ENCODE measurements at regions not wholly inside any gene's neighbourhood (a gene's known extent, or its start where the extent isn't known, plus 50 kb on each side); places are given as distances from the start of the nearest gene placed in this dataset.

GRCh38 chr2:196274387-196274809 lies 103.0 kb upstream of the STK17B start:
- Histone ChIP-seq H3K9me3 (ENCODE audit: control insufficient read depth in 3 of 3, low read length in 3 of 3) (no peaks in the 10 kb centered on the region), H3K9ac (ENCODE audit: low read depth in 1 of 3, low read length in 3 of 3) (no peak overlapping the region), H3K4me1 (ENCODE audit: control insufficient read depth in 3 of 3, insufficient read depth in 3 of 3, low read length in 3 of 3) (peaks cover 0 to 12% (median 11%) of the 10 kb centered on the region in 3 donors), H3K27me3 (ENCODE audit: control insufficient read depth in 3 of 3, insufficient read depth in 3 of 3, low read length in 3 of 3) (no peaks in the 10 kb centered on the region), H3K36me3 (ENCODE audit: control insufficient read depth in 3 of 3, insufficient read depth in 3 of 3, low read length in 3 of 3) (no peaks in the 10 kb centered on the region), H3K27ac (ENCODE audit: low read depth, low read length) (no peak overlapping the region), H3K4me3 (ENCODE audit: low read length in 3 of 3) (no peak overlapping the region)

DNA sequence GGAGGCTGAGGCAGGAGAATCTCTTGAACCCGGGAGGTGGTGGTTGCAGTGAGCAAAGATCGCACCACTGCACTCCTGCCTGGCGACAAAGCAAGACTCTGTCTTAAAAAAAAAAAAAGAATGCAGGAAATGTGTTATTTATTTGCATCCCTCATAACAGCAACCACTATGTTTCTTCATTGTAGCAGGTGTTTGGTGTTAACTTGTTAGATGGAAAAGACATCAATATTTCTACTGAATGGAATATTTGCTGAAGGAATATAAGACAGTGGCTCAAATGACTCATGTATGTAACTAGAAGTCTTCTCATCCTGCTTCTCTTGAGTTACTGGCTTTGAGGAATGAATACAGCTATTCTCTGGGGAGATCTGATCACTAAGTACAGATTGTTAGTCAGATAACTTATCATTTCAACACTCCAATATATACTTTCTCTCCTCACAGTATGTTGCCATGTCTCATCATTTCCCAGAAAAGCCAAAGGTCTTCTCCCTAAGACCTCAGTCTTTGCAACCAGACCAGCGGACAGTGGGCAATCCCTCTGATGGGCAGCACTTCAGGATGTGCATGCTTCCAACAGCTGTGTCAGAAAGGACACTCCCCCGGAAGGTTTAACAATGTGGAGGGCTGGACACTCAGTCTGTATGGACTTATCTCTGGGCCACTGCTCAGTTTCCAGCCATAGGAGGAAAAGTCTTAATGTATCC lies 104.4 kb upstream of the STK17B start:
- no peaks in the 10 kb centered on the region for H3K36me3 ChIP-seq (ENCODE audit: control insufficient read depth in 3 of 3, insufficient read depth in 3 of 3, low read length in 3 of 3)
- H3K9ac ChIP-seq (ENCODE audit: low read depth in 1 of 3, low read length in 3 of 3): no peak overlapping the region
- H3K4me3 ChIP-seq (ENCODE audit: low read length in 3 of 3): no peak overlapping the region
- H3K27ac ChIP-seq (ENCODE audit: low read depth, low read length): no peak overlapping the region
- H3K9me3 ChIP-seq (ENCODE audit: control insufficient read depth in 3 of 3, low read length in 3 of 3): no peaks in the 10 kb centered on the region
- peaks cover 0 to 12% (median 11%) of the 10 kb centered on the region in 3 donors for H3K4me1 ChIP-seq (ENCODE audit: control insufficient read depth in 3 of 3, insufficient read depth in 3 of 3, low read length in 3 of 3)
- H3K27me3 ChIP-seq (ENCODE audit: control insufficient read depth in 3 of 3, insufficient read depth in 3 of 3, low read length in 3 of 3): no peaks in the 10 kb centered on the region

DNA sequence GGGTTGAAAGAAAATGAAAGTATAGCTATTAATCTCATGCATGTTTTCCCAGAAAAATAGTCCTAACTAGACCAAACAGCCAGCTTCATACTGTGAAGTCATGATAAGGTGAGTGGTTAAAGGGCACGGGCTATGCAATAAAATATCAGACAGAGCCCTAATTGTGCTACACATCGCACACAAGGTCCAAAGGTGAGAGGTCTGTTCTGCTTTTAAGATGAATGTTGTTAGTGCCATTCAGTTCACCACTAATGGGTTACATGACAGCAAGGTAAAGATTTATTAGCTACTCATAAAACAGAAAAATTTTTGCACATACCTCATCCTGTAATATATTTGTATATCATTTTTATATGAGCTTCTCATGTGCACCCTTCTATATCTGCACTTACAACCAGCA lies 105.0 kb upstream of the STK17B start:
- Histone ChIP-seq H3K4me1 (ENCODE audit: control insufficient read depth in 3 of 3, insufficient read depth in 3 of 3, low read length in 3 of 3) (peaks cover 0 to 12% (median 11%) of the 10 kb centered on the region in 3 donors), H3K27ac (ENCODE audit: low read depth, low read length) (no peak overlapping the region), H3K9me3 (ENCODE audit: control insufficient read depth in 3 of 3, low read length in 3 of 3) (no peaks in the 10 kb centered on the region), H3K9ac (ENCODE audit: low read depth in 1 of 3, low read length in 3 of 3) (no peak overlapping the region), H3K36me3 (ENCODE audit: control insufficient read depth in 3 of 3, insufficient read depth in 3 of 3, low read length in 3 of 3) (no peaks in the 10 kb centered on the region), H3K27me3 (ENCODE audit: control insufficient read depth in 3 of 3, insufficient read depth in 3 of 3, low read length in 3 of 3) (no peaks in the 10 kb centered on the region), H3K4me3 (ENCODE audit: low read length in 3 of 3) (no peak overlapping the region)

DNA sequence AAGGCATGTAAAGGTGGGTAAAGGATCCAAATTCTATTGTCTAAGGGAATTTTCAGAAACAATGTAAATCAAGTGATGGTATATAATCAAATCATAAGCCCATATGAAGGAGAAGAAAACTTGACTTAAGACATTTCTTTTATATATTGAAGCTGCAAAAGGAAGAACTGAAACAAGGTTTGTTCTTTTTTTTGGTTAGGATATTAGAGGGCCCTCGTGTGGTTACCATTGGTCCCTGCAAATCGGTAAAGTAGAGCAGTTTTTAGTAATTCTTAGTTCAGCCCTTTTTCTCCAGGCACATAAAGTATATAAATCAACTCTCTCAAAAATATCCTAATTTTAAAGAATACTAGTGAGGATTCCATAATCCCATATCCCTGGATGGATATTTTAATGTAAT lies 105.6 kb upstream of the STK17B start:
- Histone ChIP-seq H3K4me3 (ENCODE audit: low read length in 3 of 3) (no peak overlapping the region), H3K36me3 (ENCODE audit: control insufficient read depth in 3 of 3, insufficient read depth in 3 of 3, low read length in 3 of 3) (no peaks in the 10 kb centered on the region)

GRCh38 chr2:196278491-196278911 lies 107.1 kb upstream of the STK17B start:
- H3K4me1 ChIP-seq (ENCODE audit: control insufficient read depth in 3 of 3, insufficient read depth in 3 of 3, low read length in 3 of 3): peaks cover 0 to 12% (median 11%) of the 10 kb centered on the region in 3 donors
- H3K27ac ChIP-seq (ENCODE audit: low read depth, low read length): no peak overlapping the region
- no peak overlapping the region for H3K4me3 ChIP-seq (ENCODE audit: low read length in 3 of 3)
- H3K9me3 ChIP-seq (ENCODE audit: control insufficient read depth in 3 of 3, low read length in 3 of 3): no peaks in the 10 kb centered on the region
- no peak overlapping the region for H3K9ac ChIP-seq (ENCODE audit: low read depth in 1 of 3, low read length in 3 of 3)
- H3K36me3 ChIP-seq (ENCODE audit: control insufficient read depth in 3 of 3, insufficient read depth in 3 of 3, low read length in 3 of 3): no peaks in the 10 kb centered on the region
- no peaks in the 10 kb centered on the region for H3K27me3 ChIP-seq (ENCODE audit: control insufficient read depth in 3 of 3, insufficient read depth in 3 of 3, low read length in 3 of 3)

More for the DNA sequence above, 105.6 kb upstream of the STK17B start:
- Histone ChIP-seq H3K27ac (ENCODE audit: low read depth, low read length) (no peak overlapping the region), H3K4me1 (ENCODE audit: control insufficient read depth in 3 of 3, insufficient read depth in 3 of 3, low read length in 3 of 3) (peaks cover 0 to 12% (median 11%) of the 10 kb centered on the region in 3 donors), H3K9me3 (ENCODE audit: control insufficient read depth in 3 of 3, low read length in 3 of 3) (no peaks in the 10 kb centered on the region), H3K9ac (ENCODE audit: low read depth in 1 of 3, low read length in 3 of 3) (no peak overlapping the region), H3K27me3 (ENCODE audit: control insufficient read depth in 3 of 3, insufficient read depth in 3 of 3, low read length in 3 of 3) (no peaks in the 10 kb centered on the region)

GRCh38 chr2:196279541-196279940 lies 108.2 kb upstream of the STK17B start:
- no peaks in the 10 kb centered on the region for H3K9me3 ChIP-seq (ENCODE audit: control insufficient read depth in 3 of 3, low read length in 3 of 3)
- no peak overlapping the region for H3K4me3 ChIP-seq (ENCODE audit: low read length in 3 of 3)
- H3K27me3 ChIP-seq (ENCODE audit: control insufficient read depth in 3 of 3, insufficient read depth in 3 of 3, low read length in 3 of 3): no peaks in the 10 kb centered on the region
- no peak overlapping the region for H3K27ac ChIP-seq (ENCODE audit: low read depth, low read length)
- H3K4me1 ChIP-seq (ENCODE audit: control insufficient read depth in 3 of 3, insufficient read depth in 3 of 3, low read length in 3 of 3): peaks cover 0 to 12% (median 5%) of the 10 kb centered on the region in 3 donors
- H3K36me3 ChIP-seq (ENCODE audit: control insufficient read depth in 3 of 3, insufficient read depth in 3 of 3, low read length in 3 of 3): no peaks in the 10 kb centered on the region
- H3K9ac ChIP-seq (ENCODE audit: low read depth in 1 of 3, low read length in 3 of 3): no peak overlapping the region

DNA sequence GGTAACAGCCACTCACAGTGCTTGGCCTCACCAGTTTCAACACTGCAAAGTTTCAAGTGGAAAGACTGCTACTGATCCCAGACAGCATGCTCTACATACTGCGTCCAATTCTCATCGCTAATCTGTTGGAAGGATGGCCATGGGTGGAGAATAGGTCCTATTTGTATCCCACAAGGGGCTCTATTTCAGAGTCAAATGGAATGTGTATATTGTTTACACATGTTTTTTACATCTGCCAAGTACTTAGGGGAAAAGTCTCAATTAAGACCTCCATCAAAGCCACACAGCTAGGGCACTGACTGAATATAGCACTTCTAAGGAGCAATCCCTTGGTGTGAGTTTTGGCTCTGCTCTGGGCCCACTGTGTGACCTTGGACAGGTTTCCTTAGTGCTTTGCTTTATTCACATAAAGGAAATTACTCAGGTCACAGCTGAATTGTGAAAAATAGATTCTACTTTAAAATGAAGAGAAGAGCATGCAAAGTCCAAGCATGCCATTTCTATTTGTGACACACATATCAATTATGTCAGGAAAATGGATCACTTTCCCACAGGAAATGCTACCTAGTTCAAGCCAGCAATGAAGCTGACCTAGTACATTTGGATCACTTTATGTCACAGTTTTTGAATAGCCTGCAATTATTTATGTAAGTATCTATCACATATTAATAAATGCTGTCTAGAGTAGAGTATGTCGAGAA lies 112.9 kb upstream of the STK17B start:
- H3K27ac ChIP-seq (ENCODE audit: low read depth, low read length): no peak overlapping the region
- H3K4me3 ChIP-seq (ENCODE audit: low read length in 3 of 3): no peak overlapping the region
- H3K4me1 ChIP-seq (ENCODE audit: control insufficient read depth in 3 of 3, insufficient read depth in 3 of 3, low read length in 3 of 3): peaks cover 0 to 7% (median 0%) of the 10 kb centered on the region in 3 donors
- no peaks in the 10 kb centered on the region for H3K9me3 ChIP-seq (ENCODE audit: control insufficient read depth in 3 of 3, low read length in 3 of 3)
- no peak overlapping the region for H3K9ac ChIP-seq (ENCODE audit: low read depth in 1 of 3, low read length in 3 of 3)
- no peaks in the 10 kb centered on the region for H3K36me3 ChIP-seq (ENCODE audit: control insufficient read depth in 3 of 3, insufficient read depth in 3 of 3, low read length in 3 of 3)
- H3K27me3 ChIP-seq (ENCODE audit: control insufficient read depth in 3 of 3, insufficient read depth in 3 of 3, low read length in 3 of 3): no peaks in the 10 kb centered on the region

DNA sequence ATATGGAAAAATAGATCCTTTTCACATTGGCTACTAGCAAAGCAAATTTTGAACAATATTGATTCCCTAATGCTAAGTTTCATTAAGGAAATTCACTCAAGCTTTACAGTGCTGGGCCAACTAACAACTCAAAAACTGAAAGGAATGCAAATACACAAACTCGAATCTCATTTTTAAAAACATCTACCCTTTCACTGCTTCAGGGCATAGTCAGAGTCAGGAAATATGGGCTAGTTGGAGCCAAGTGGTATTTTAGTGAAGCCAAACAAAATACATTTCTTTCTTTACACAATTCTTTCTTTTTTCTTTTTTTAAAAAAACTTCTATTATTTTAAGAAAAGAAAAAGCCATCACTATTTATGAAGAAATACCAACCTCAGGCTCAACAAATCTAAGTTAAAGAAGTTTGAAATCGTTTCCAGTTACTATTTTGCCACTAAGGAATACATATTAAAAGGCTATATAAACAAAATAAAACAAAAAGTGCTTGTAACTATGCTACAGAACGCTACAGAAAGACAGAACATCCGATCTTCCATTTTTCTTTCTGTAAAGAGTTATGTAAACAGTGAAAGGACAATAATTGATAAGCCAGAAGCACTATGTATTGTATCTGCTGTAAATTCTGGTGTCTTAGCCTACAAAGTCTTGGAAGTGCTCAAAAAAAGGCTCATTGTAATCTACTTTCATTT lies 113.6 kb upstream of the STK17B start:
- H3K4me3 ChIP-seq (ENCODE audit: low read length in 3 of 3): no peak overlapping the region
- no peaks in the 10 kb centered on the region for H3K27me3 ChIP-seq (ENCODE audit: control insufficient read depth in 3 of 3, insufficient read depth in 3 of 3, low read length in 3 of 3)
- no peak overlapping the region for H3K27ac ChIP-seq (ENCODE audit: low read depth, low read length)
- no peaks in the 10 kb centered on the region for H3K36me3 ChIP-seq (ENCODE audit: control insufficient read depth in 3 of 3, insufficient read depth in 3 of 3, low read length in 3 of 3)
- H3K4me1 ChIP-seq (ENCODE audit: control insufficient read depth in 3 of 3, insufficient read depth in 3 of 3, low read length in 3 of 3): peaks cover 0 to 7% (median 0%) of the 10 kb centered on the region in 3 donors
- H3K9me3 ChIP-seq (ENCODE audit: control insufficient read depth in 3 of 3, low read length in 3 of 3): no peaks in the 10 kb centered on the region
- H3K9ac ChIP-seq (ENCODE audit: low read depth in 1 of 3, low read length in 3 of 3): no peak overlapping the region

- Histone ChIP-seq H3K27me3 (ENCODE audit: control insufficient read depth in 3 of 3, insufficient read depth in 3 of 3, low read length in 3 of 3) (no peaks in the 10 kb centered on the region), H3K9me3 (ENCODE audit: control insufficient read depth in 3 of 3, low read length in 3 of 3) (no peaks in the 10 kb centered on the region), H3K27ac (ENCODE audit: low read depth, low read length) (no peak overlapping the region), H3K9ac (ENCODE audit: low read depth in 1 of 3, low read length in 3 of 3) (no peak overlapping the region), H3K4me3 (ENCODE audit: low read length in 3 of 3) (no peak overlapping the region), H3K36me3 (ENCODE audit: control insufficient read depth in 3 of 3, insufficient read depth in 3 of 3, low read length in 3 of 3) (no peaks in the 10 kb centered on the region), H3K4me1 (ENCODE audit: control insufficient read depth in 3 of 3, insufficient read depth in 3 of 3, low read length in 3 of 3) (peaks cover 3 to 16% (median 4%) of the 10 kb centered on the region in 3 donors)
Measured at GRCh38 chr2:196286821-196287220, 115.4 kb upstream of the STK17B start.

GRCh38 chr2:196287523-196287922 lies 116.1 kb upstream of the STK17B start:
- H3K27me3 ChIP-seq (ENCODE audit: control insufficient read depth in 3 of 3, insufficient read depth in 3 of 3, low read length in 3 of 3): no peaks in the 10 kb centered on the region

More at GRCh38 chr2:196287523-196287922, 116.1 kb upstream of the STK17B start:
- Histone ChIP-seq H3K4me3 (ENCODE audit: low read length in 3 of 3) (no peak overlapping the region), H3K27ac (ENCODE audit: low read depth, low read length) (no peak overlapping the region), H3K9me3 (ENCODE audit: control insufficient read depth in 3 of 3, low read length in 3 of 3) (no peaks in the 10 kb centered on the region), H3K4me1 (ENCODE audit: control insufficient read depth in 3 of 3, insufficient read depth in 3 of 3, low read length in 3 of 3) (peaks cover 10 to 22% (median 12%) of the 10 kb centered on the region in 3 donors), H3K9ac (ENCODE audit: low read depth in 1 of 3, low read length in 3 of 3) (no peak overlapping the region), H3K36me3 (ENCODE audit: control insufficient read depth in 3 of 3, insufficient read depth in 3 of 3, low read length in 3 of 3) (no peaks in the 10 kb centered on the region)
